HEK293 (cell line): ENCODE measurements at regions not wholly inside any gene's neighbourhood (a gene's known extent, or its start where the extent isn't known, plus 50 kb on each side); places are given as distances from the start of the nearest gene placed in this dataset.

Experiments used
- CTCF ChIP-seq: fragments of 450-650 bp; formaldehyde crosslinking; IDR thresholded peaks from 2 replicates; pipeline ENCODE4 v1.5.1; 2016; ENCODE audit warnings: missing biosample characterization, missing genetic modification characterization
- HOXA7 ChIP-seq: sonication (generic); formaldehyde crosslinking; IDR thresholded peaks from 2 replicates; pipeline ENCODE4 v1.8.1; 2022; ENCODE audit warnings: missing genetic modification reagents, borderline replicate concordance
- INSM2 ChIP-seq: fragments of 450-650 bp; formaldehyde crosslinking; IDR thresholded peaks from 2 replicates; pipeline ENCODE4 v1.5.1; 2016; ENCODE audit warnings: missing biosample characterization, missing genetic modification characterization
- KLF10 ChIP-seq: fragments of 450-650 bp; IDR thresholded peaks from 2 replicates; pipeline ENCODE4 v1.5.1; 2018; ENCODE audit warnings: missing biosample characterization, mild to moderate bottlenecking, missing genetic modification characterization
- YY1 ChIP-seq: fragments of 450-650 bp; formaldehyde crosslinking; IDR thresholded peaks from 2 replicates; pipeline ENCODE4 v1.5.1; 2018; ENCODE audit warnings: missing biosample characterization, missing genetic modification characterization
- ZBTB20 ChIP-seq: fragments of 450-650 bp; formaldehyde crosslinking; IDR thresholded peaks from 2 replicates; pipeline ENCODE4 v1.5.1; 2016; ENCODE audit warnings: missing biosample characterization, missing genetic modification characterization
- ZBTB21 ChIP-seq: fragments of 450-650 bp; formaldehyde crosslinking; IDR thresholded peaks from 2 replicates; pipeline ENCODE4 v1.5.1; 2017; ENCODE audit warnings: missing biosample characterization, missing genetic modification characterization
- ZBTB26 ChIP-seq: fragments of 450-650 bp; formaldehyde crosslinking; optimal IDR thresholded peaks from 2 replicates; pipeline ENCODE3; 2016; ENCODE audit warnings: missing biosample characterization, mild to moderate bottlenecking, missing genetic modification characterization
- ZNF211 ChIP-seq: fragments of 450-650 bp; formaldehyde crosslinking; IDR thresholded peaks from 2 replicates; pipeline ENCODE4 v1.5.1; 2016; ENCODE audit warnings: low read depth, missing biosample characterization, missing genetic modification characterization
- ZNF48 ChIP-seq: fragments of 450-650 bp; formaldehyde crosslinking; IDR thresholded peaks from 2 replicates; pipeline ENCODE4 v1.5.1; 2016; ENCODE audit warnings: missing biosample characterization, missing genetic modification characterization
- ZNF660 ChIP-seq: fragments of 450-650 bp; IDR thresholded peaks from 2 replicates; pipeline ENCODE4 v1.5.1; 2018; ENCODE audit warnings: missing biosample characterization, mild to moderate bottlenecking, missing genetic modification characterization
- ZNF792 ChIP-seq: fragments of 450-650 bp; formaldehyde crosslinking; IDR thresholded peaks from 2 replicates; pipeline ENCODE4 v1.5.1; 2016; ENCODE audit warnings: missing biosample characterization, missing genetic modification characterization

DNA sequence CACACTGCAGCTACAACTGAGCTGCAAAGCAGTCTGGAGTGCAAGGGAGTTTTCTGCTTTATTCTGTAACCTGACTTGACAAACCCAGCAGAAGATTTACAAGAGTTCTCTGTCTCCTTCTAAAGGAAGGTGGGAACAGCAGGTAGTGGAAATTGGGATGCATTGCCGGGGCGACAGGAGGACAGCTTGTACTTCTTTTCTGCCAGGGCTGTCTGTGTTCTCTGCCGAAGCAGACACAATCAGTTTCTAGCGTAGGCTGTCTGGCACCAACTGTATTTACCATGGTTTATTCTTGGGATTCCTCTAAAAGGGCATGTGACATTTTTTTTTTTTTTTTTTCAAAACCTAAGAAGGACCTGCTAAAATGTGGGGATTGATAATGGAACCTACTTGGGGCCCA is 190.8 kb upstream of the GK2 start:
- no peak for TF ChIP-seq YY1 (tag by site-specific recombination)
- no peak for TF ChIP-seq CTCF (tag by site-specific recombination)
- TF ChIP-seq ZNF660 (tag by site-specific recombination), result no peak
- TF ChIP-seq ZBTB21, result no peak
- no peak for TF ChIP-seq ZNF48 (tag by site-specific recombination)
- no peak for TF ChIP-seq ZBTB20 (tag by site-specific recombination)
- no peak for TF ChIP-seq ZNF211
- no peak for TF ChIP-seq ZNF792 (tag by site-specific recombination)
- no peak for TF ChIP-seq INSM2 (tag by site-specific recombination)
- no peak for TF ChIP-seq ZBTB26
- TF ChIP-seq HOXA7 (CRISPR knock-in tag), result no peak
- no peak for TF ChIP-seq KLF10 (tag by site-specific recombination)
